Kidney (tissue), 13 donors: ENCODE measurements at regions not wholly inside any gene's neighbourhood (a gene's known extent, or its start where the extent isn't known, plus 50 kb on each side); places are given as distances from the start of the nearest gene placed in this dataset.

Source experiments
- DNase-seq, 5 donors: peaks; one replicate each; pipeline ENCODE4 v3.0.0-alpha.2; 2013 to 2020
- FAIRE-seq: peaks from 2 replicates; lab custom pipeline; 2012; peaks lifted over from hg19 to GRCh38; lab: Jason Lieb, UNC
- H3K27ac ChIP-seq, 2 donors: one replicate each; pipeline ENCODE4 v1.7.0; 2013; ENCODE audit warnings: low read depth in 2 of 2, low read length in 2 of 2, inconsistent platforms in 1 of 2
- H3K27me3 ChIP-seq: one replicate; pipeline ENCODE4 v1.7.1; 2013; ENCODE audit warnings: low read length, inconsistent platforms; ENCODE audit not compliant: control insufficient read depth, insufficient read depth
- H3K36me3 ChIP-seq, 3 donors: one replicate each; pipeline versions ENCODE4 v1.7.0 to v1.7.1; 2013; ENCODE audit warnings: low read length in 3 of 3, control low read depth in 1 of 3, inconsistent platforms in 1 of 3; ENCODE audit not compliant: insufficient read depth in 3 of 3, control insufficient read depth in 2 of 3
- H3K4me1 ChIP-seq, 3 donors: one replicate each; pipeline versions ENCODE4 v1.7.0 to v1.7.1; 2013; ENCODE audit warnings: low read length in 3 of 3, inconsistent platforms in 1 of 3, low read depth in 1 of 3; ENCODE audit not compliant: control insufficient read depth in 2 of 3, insufficient read depth in 2 of 3
- H3K4me3 ChIP-seq, 3 donors: one replicate each; pipeline versions ENCODE4 v1.7.0 to v1.8.1; 2013; ENCODE audit warnings: low read length in 3 of 3, control low read depth in 1 of 3, inconsistent platforms in 1 of 3
- H3K9ac ChIP-seq, 3 donors: one replicate each; pipeline versions ENCODE4 v1.7.0 to v1.7.1; 2013; ENCODE audit warnings: low read length in 3 of 3, control low read depth in 1 of 3, inconsistent platforms in 1 of 3
- H3K9me3 ChIP-seq, 3 donors: one replicate each; pipeline versions ENCODE4 v1.7.0 to v1.7.1; 2013; ENCODE audit warnings: low read length in 3 of 3, control low read depth in 1 of 3, inconsistent platforms in 1 of 3; ENCODE audit not compliant: control insufficient read depth in 2 of 3, insufficient read depth in 1 of 3
- CTCF ChIP-seq: IDR thresholded peaks from 3 replicates; pipeline ENCODE4 v1.5.1; 2012; ENCODE audit warnings: mild to moderate bottlenecking, moderate library complexity, borderline replicate concordance; ENCODE audit not compliant: insufficient read depth; ENCODE audit errors: extremely low read depth
- intact Hi-C: fragments of 100-400 bp; cut with DNase I; formaldehyde crosslinking; loops from one replicate; pipeline ENCODE4 v1.11.1; 2022
- donor health status: control.
- donor health status: control.
- donor health status: control.
- donor health status: control.
- donor health status: control.
- donor health status: DM: yes; HTN: yes; CAD: no.
- donor health status: Normal renal cell carcinoma (clear cell type).

DNA sequence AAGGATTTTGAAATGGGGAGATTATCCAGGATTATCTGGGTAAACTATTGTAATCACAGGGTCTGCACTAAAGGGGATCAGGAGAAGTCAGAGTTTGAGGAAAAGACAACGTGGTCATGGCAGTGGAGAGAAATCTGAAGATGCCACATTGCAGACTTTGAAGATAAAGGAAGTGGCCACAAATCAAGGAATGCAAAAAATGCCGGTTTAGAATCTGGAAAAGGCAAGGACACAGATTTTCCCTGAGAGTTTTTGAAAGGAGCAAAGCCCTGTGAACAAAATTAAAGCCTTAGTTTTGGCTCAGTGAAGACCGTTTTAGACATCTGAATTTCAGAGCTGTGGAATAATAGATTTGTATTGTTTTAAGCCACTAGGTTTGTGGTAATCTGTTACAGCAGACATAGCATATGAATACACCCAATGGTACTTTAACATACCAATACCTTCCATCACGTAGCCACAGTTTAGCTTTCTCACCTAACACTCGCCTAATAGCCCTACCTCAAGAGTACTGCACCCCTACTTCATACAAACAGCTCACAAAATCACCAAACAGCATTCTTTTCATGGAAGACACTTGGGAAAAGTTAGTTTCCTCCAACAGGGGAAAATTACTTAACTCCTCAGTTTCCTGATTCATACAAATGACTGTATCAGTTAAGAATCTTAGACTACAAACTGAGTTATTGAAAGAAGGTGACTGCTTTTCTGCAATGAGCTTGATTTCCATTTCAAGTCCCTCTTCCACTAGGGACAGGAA lies 446.5 kb downstream of the INHBA start:
- Histone ChIP-seq H3K27ac (no peak overlapping the region), H3K4me3 (no peak overlapping the region), H3K9me3 (no peaks in the 10 kb centered on the region), H3K4me1 (no peaks in the 10 kb centered on the region), H3K36me3 (no peaks in the 10 kb centered on the region), H3K27me3 (no peaks in the 10 kb centered on the region), H3K9ac (no peak overlapping the region)
- no peak for TF ChIP-seq CTCF
- intact Hi-C loops = no loop called here
- FAIRE-seq (no peak), DNase-seq (no peak)

DNA sequence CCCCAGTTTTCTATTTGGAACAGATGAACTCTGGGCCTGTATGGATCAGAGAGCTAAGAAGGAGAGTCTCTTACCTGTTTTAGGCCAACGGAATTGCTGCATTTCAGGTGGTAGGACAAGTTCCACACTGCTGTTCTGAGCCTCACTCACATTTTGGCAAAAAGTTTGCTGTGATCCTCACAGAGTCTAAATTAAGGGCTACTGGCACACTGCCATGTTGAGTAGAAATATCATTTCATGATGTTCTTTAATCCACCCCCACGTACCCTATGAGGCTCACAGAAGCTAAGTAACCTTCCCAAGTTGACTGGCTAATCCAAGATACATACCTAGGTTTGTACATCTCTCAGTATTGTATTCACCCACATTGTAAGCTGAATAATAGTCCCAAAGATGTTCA lies 447.2 kb downstream of the INHBA start:
- H3K36me3 ChIP-seq = no peaks in the 10 kb centered on the region
- no peaks in the 10 kb centered on the region for H3K4me1 ChIP-seq
- TF ChIP-seq CTCF = no peak
- H3K27me3 ChIP-seq = no peaks in the 10 kb centered on the region
- DNase-seq = no peak
- no peak overlapping the region for H3K4me3 ChIP-seq
- H3K9me3 ChIP-seq = no peaks in the 10 kb centered on the region
- no peak for FAIRE-seq
- no peak overlapping the region for H3K27ac ChIP-seq
- H3K9ac ChIP-seq = no peak overlapping the region
- intact Hi-C loops = no loop called here

- H3K4me1 ChIP-seq = no peaks in the 10 kb centered on the region
- H3K36me3 ChIP-seq = no peaks in the 10 kb centered on the region
- no peak for DNase-seq
- H3K27me3 ChIP-seq = no peaks in the 10 kb centered on the region
- no peak overlapping the region for H3K9ac ChIP-seq
- H3K27ac ChIP-seq = no peak overlapping the region
- no peaks in the 10 kb centered on the region for H3K9me3 ChIP-seq
- no peak for TF ChIP-seq CTCF
- no peak overlapping the region for H3K4me3 ChIP-seq
- intact Hi-C loops = no loop called here
- FAIRE-seq = no peak
Measured at GRCh38 chr7:41255113-41255512, 447.8 kb downstream of the INHBA start.

GRCh38 chr7:41252957-41253356 lies 449.9 kb downstream of the INHBA start:
- no peaks in the 10 kb centered on the region for H3K4me1 ChIP-seq

More at GRCh38 chr7:41252957-41253356, 449.9 kb downstream of the INHBA start:
- FAIRE-seq (no peak), DNase-seq (no peak)
- intact Hi-C loops = no loop called here
- Histone ChIP-seq H3K36me3 (no peaks in the 10 kb centered on the region), H3K27me3 (no peaks in the 10 kb centered on the region), H3K9ac (no peak overlapping the region), H3K27ac (no peak overlapping the region), H3K9me3 (no peaks in the 10 kb centered on the region), H3K4me3 (no peak overlapping the region)
- no peak for TF ChIP-seq CTCF
